Neutrophil (primary cell): ENCODE measurements at regions not wholly inside any gene's neighbourhood (a gene's known extent, or its start where the extent isn't known, plus 50 kb on each side); places are given as distances from the start of the nearest gene placed in this dataset.
"Not testable (repeated sequence)": the region's sequence is repeated elsewhere in the genome, so short reads cannot be mapped to it uniquely, and the experiment has no call there.

Source experiments
- H3K27ac ChIP-seq: fragments of 200-600 bp; sonication (generic); 2 replicates; pipeline ENCODE4 v1.5.1; 2016; ENCODE audit warnings: mild to moderate bottlenecking, moderate library complexity
- H3K27me3 ChIP-seq: fragments of 200-600 bp; sonication (generic); 2 replicates; pipeline ENCODE4 v1.6.0; 2016; ENCODE audit warnings: mild to moderate bottlenecking
- H3K36me3 ChIP-seq: fragments of 200-600 bp; sonication (generic); 2 replicates; pipeline ENCODE4 v1.5.1; 2017
- H3K4me1 ChIP-seq, 2 experiments: fragments of 200-600 bp in 1 of 2; sonication (generic) in 1 of 2; 1 replicate in 1 of 2; 2 replicates in 1 of 2; pipeline versions ENCODE4 v1.5.1 to v1.6.1; 2013 to 2016; ENCODE audit warnings: low read depth in 1 of 2, low read length in 1 of 2, mild to moderate bottlenecking in 1 of 2, moderate library complexity in 1 of 2; ENCODE audit not compliant: control insufficient read depth in 1 of 2, insufficient read depth in 1 of 2
- H3K4me3 ChIP-seq, 2 experiments: fragments of 200-600 bp in 1 of 2; sonication (generic) in 1 of 2; 1 replicate in 1 of 2; 2 replicates in 1 of 2; pipeline ENCODE4 v1.5.1; 2013 to 2016; ENCODE audit warnings: low read depth in 1 of 2, low read length in 1 of 2, mild to moderate bottlenecking in 1 of 2, moderate library complexity in 1 of 2
- H3K9me3 ChIP-seq: fragments of 200-600 bp; sonication (generic); 2 replicates; pipeline ENCODE4 v1.5.1; 2016
- TF ChIP-seq, protein P1 (sequence below): fragments of 200-600 bp; sonication (generic); IDR thresholded peaks from 2 replicates; pipeline ENCODE4 v1.5.1; 2016; ENCODE audit warnings: antibody characterized with exemption

DNA sequence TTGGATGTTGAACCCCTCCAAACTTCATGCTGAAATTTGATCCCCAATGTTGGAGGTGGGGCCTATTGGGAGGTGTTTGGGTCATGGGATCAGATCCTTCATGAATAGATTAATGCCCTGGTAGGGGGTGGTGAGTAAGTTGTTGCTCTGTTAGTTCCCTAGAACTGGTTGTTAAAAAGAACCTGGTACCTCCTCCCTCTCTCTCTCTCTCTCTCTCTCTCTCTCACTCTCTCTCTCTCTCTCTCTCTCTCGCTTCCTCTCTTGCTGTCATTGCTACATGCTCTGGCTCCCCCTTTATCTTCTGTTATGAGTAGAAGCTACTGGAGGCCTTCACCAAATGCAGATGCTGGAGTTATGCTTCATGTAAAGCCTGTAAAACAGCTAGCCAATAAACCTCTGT, 498.2 kb upstream of the NR5A2 start:
- Histone ChIP-seq H3K9me3 (no peaks in the 10 kb centered on the region), H3K36me3 (no peaks in the 10 kb centered on the region), H3K4me1 (no peaks in the 10 kb centered on the region), H3K4me3 (no peak overlapping the region), H3K27ac (no peak overlapping the region), H3K27me3 (no peaks in the 10 kb centered on the region)
- TF ChIP-seq, protein P1, sequence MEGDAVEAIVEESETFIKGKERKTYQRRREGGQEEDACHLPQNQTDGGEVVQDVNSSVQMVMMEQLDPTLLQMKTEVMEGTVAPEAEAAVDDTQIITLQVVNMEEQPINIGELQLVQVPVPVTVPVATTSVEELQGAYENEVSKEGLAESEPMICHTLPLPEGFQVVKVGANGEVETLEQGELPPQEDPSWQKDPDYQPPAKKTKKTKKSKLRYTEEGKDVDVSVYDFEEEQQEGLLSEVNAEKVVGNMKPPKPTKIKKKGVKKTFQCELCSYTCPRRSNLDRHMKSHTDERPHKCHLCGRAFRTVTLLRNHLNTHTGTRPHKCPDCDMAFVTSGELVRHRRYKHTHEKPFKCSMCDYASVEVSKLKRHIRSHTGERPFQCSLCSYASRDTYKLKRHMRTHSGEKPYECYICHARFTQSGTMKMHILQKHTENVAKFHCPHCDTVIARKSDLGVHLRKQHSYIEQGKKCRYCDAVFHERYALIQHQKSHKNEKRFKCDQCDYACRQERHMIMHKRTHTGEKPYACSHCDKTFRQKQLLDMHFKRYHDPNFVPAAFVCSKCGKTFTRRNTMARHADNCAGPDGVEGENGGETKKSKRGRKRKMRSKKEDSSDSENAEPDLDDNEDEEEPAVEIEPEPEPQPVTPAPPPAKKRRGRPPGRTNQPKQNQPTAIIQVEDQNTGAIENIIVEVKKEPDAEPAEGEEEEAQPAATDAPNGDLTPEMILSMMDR, result no peak

DNA sequence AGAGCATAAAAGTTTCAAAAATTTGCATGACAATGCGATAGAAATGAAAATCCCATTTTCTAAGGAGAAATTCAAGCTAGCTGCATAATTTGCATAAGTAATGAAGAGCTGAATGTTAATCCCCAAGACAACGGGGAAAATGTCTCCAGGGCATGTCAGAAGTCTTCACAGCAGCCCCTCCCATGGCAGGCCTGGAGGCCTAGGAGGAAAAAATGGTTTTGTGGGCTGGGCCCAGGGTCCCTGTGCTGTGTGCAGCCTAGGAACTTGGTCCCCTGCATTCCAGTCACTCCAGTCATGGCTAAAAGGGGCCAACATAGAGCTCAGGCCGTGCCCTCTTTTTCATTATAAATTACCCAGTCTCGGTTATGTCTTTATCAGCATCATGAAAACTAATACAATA, 494.1 kb upstream of the NR5A2 start:
- not testable (repeated sequence) for H3K27ac ChIP-seq, H3K9me3 ChIP-seq, H3K36me3 ChIP-seq, H3K4me3 ChIP-seq, H3K27me3 ChIP-seq, H3K4me1 ChIP-seq

DNA sequence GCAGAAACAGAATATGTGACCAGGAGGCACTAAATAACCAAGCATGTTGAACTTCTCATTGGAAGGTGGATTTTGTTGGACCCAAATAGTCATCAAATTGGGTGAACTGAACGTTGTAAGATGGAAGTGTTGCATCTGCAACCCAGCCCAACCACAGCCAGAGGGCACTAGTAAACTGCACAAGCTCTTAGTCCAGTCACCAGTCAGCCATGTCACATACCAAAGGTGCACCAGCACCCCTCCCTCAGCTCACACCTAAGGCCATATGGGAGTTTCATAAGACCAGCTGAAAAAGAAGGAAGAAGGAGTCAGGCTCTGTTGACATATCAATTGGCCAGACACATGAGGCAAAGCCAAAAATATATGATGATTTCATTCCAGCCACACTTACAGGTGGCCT, 481.7 kb upstream of the NR5A2 start:
- Histone ChIP-seq H3K27me3 (no peaks in the 10 kb centered on the region), H3K36me3 (no peaks in the 10 kb centered on the region), H3K9me3 (no peaks in the 10 kb centered on the region), H3K4me1 (no peaks in the 10 kb centered on the region), H3K4me3 (no peak overlapping the region), H3K27ac (no peak overlapping the region)
- TF ChIP-seq, protein P1, result no peak

DNA sequence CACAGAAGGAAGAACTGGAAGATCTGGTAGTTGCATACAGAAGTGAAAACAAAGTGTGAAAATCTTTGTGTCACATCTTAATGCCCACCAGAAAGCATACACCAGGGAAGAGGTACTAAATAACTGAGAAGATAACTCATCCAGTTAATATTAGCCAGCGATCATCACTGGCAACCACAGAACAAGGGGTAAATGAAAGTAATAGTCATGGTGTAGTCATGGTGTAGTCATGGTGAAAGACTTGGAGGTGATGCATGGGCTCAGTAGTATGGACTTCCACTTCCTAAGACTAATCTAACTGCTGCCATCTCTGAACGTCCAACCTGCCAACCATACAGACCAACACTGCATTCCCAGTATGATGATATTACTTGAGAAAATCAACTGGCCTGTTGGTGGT, 481.2 kb upstream of the NR5A2 start:
- no peaks in the 10 kb centered on the region for H3K36me3 ChIP-seq
- H3K9me3 ChIP-seq, result no peaks in the 10 kb centered on the region
- no peaks in the 10 kb centered on the region for H3K4me1 ChIP-seq
- no peak overlapping the region for H3K4me3 ChIP-seq
- no peaks in the 10 kb centered on the region for H3K27me3 ChIP-seq
- TF ChIP-seq, protein P1, result no peak
- no peak overlapping the region for H3K27ac ChIP-seq

DNA sequence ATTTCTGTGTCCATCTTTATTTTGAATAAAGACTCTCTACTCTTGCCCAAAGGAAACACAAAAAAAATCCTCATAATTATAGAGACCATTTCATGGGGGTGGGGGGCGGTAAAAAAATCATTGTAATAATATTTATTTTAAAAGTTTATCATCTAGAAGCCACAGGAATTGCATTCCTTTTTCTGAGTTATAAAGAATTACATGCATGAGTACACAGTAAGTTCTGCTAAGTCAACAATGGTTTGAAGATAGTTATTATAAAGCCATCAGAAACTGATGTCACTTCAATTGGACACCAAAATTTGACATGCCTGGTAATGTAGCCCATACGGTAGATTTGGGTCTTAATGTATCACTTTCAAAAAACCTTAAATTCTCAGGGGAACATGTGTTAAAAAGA, 478.1 kb upstream of the NR5A2 start:
- H3K9me3 ChIP-seq, result no peaks in the 10 kb centered on the region
- no peak overlapping the region for H3K4me3 ChIP-seq
- no peak overlapping the region for H3K27ac ChIP-seq
- H3K36me3 ChIP-seq, result no peaks in the 10 kb centered on the region
- no peaks in the 10 kb centered on the region for H3K4me1 ChIP-seq
- TF ChIP-seq, protein P1, result no peak
- H3K27me3 ChIP-seq, result no peaks in the 10 kb centered on the region

DNA sequence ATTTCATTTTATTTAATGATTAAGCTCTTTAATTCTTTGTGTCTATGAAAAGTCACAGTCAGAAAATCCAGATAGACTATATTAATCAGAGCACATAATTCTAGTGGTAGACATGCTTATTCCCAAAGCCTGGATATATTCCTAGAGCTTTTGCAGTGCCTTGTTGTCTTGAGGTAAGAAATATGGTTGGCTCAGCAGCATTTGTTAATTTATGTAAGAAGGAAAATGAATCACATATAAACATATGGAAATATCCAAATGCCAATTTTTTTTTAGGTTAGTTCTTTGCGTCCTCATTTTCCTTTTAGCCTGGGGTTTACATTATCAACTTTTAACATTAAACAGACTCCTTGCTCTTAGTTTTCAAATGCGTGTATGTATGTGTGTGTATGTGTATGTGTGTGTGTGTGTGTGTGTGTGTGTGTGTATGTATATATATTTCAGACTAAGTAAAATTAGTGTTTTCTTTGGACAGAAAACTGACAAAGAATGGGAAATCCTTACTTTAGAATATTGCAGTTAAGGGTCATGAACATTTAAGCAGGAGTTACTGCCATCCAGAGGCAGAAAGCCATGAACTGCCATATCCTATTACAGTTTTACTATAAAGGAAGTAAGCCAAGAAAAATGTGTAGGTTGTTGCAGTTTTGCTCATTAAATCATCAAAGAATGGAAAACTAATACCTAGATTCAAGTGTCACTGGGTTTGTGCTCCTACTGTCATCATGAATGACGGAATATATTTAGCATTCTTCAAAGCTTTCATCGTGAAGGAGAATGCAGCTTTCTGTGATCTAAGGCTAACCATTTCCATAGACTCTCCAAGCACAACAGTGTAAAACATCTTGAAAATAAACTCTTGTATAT, 477.1 kb upstream of the NR5A2 start:
- no peak overlapping the region for H3K4me3 ChIP-seq
- H3K36me3 ChIP-seq, result no peaks in the 10 kb centered on the region
- TF ChIP-seq, protein P1, result no peak

More for the DNA sequence above, 477.1 kb upstream of the NR5A2 start:
- Histone ChIP-seq H3K27me3 (no peaks in the 10 kb centered on the region), H3K27ac (no peak overlapping the region), H3K4me1 (no peaks in the 10 kb centered on the region), H3K9me3 (no peaks in the 10 kb centered on the region)
